ENCODE measurements at regions not wholly inside any gene's neighbourhood (a gene's known extent, or its start where the extent isn't known, plus 50 kb on each side); places are given as distances from the start of the nearest gene placed in this dataset.

- intact Hi-C loops (cut with DNase I), result no loop called here
- 55 to 66% methylated on average over 4 of the region's 4 CpGs for WGBS, 2 donors
These were observed 378.9 kb downstream of the CAAP1 start for GRCh38 chr9:26513730-26514129.

GRCh38 chr9:26510137-26510536, 382.5 kb downstream of the CAAP1 start:
- Histone ChIP-seq H3K4me3 (no peak overlapping the region), H3K27ac (no peak overlapping the region), H3K4me1 (no peaks in the 10 kb centered on the region), H3K9me3 (no peaks in the 10 kb centered on the region), H3K36me3 (no peaks in the 10 kb centered on the region), H3K27me3 (no peaks in the 10 kb centered on the region)
- 55 to 69% methylated on average over 3 of the region's 3 CpGs for WGBS, 2 donors
- TF ChIP-seq CTCF (IDR thresholded peaks at IDR 0.05) (no peak), POLR2A (IDR thresholded peaks at IDR 0.05) (no peak)
- DNase-seq, result no peak
- intact Hi-C loops (cut with DNase I), result no loop called here

More at GRCh38 chr9:26513730-26514129, 378.9 kb downstream of the CAAP1 start:
- H3K4me3 ChIP-seq, result no peak overlapping the region
- no peaks in the 10 kb centered on the region for H3K4me1 ChIP-seq
- TF ChIP-seq CTCF (IDR thresholded peaks at IDR 0.05) (no peak), POLR2A (IDR thresholded peaks at IDR 0.05) (no peak)
- no peak overlapping the region for H3K27ac ChIP-seq
- DNase-seq, result no peak
- H3K36me3 ChIP-seq, result no peaks in the 10 kb centered on the region
- H3K27me3 ChIP-seq, result no peaks in the 10 kb centered on the region
- H3K9me3 ChIP-seq, result no peaks in the 10 kb centered on the region

- DNase-seq, result no peak
- H3K36me3 ChIP-seq, result no peaks in the 10 kb centered on the region
- H3K9me3 ChIP-seq, result no peaks in the 10 kb centered on the region
- no peak overlapping the region for H3K4me3 ChIP-seq
- no peak overlapping the region for H3K27ac ChIP-seq
- H3K27me3 ChIP-seq, result no peaks in the 10 kb centered on the region
- TF ChIP-seq POLR2A (IDR thresholded peaks at IDR 0.05) (no peak), CTCF (IDR thresholded peaks at IDR 0.05) (no peak)
- 76 to 85% methylated on average over 3 of the region's 3 CpGs for WGBS, 2 donors
- no peaks in the 10 kb centered on the region for H3K4me1 ChIP-seq
- intact Hi-C loops (cut with DNase I), result no loop called here
These were observed 383.7 kb downstream of the CAAP1 start for GRCh38 chr9:26508897-26509296.

GRCh38 chr9:26504057-26504456, 388.5 kb downstream of the CAAP1 start:
- DNase-seq, result no peak
- intact Hi-C loops (cut with DNase I), result no loop called here
- WGBS, 2 donors, result 28 to 30% methylated on average over 2 of the region's 2 CpGs
- no peaks in the 10 kb centered on the region for H3K27me3 ChIP-seq
- no peaks in the 10 kb centered on the region for H3K9me3 ChIP-seq
- no peak for TF ChIP-seq POLR2A (IDR thresholded peaks at IDR 0.05)
- TF ChIP-seq CTCF (IDR thresholded peaks at IDR 0.05), result no peak
- H3K27ac ChIP-seq, result no peak overlapping the region
- no peaks in the 10 kb centered on the region for H3K4me1 ChIP-seq
- no peak overlapping the region for H3K4me3 ChIP-seq
- no peaks in the 10 kb centered on the region for H3K36me3 ChIP-seq

- no peaks in the 10 kb centered on the region for H3K27me3 ChIP-seq
- H3K4me3 ChIP-seq, result no peak overlapping the region
- intact Hi-C loops (cut with DNase I), result no loop called here
- DNase-seq, result no peak
- H3K36me3 ChIP-seq, result no peaks in the 10 kb centered on the region
- H3K9me3 ChIP-seq, result peaks cover 0 to 5% (median 0%) of the 10 kb centered on the region in 3 donors
- no peak for TF ChIP-seq CTCF (IDR thresholded peaks at IDR 0.05)
- no peak for TF ChIP-seq POLR2A (IDR thresholded peaks at IDR 0.05)
- no peak overlapping the region for H3K27ac ChIP-seq
- H3K4me1 ChIP-seq, result no peaks in the 10 kb centered on the region
- 48 to 65% methylated on average over 3 of the region's 3 CpGs for WGBS, 2 donors
These were observed 390.3 kb downstream of the CAAP1 start for GRCh38 chr9:26502311-26502710.
